GM20000 (cell line): ENCODE measurements at regions not wholly inside any gene's neighbourhood (a gene's known extent, or its start where the extent isn't known, plus 50 kb on each side); places are given as distances from the start of the nearest gene placed in this dataset.

ENCODE experiments used
- DNase-seq: peaks from one replicate; pipeline ENCODE4 v3.0.0; 2012; ENCODE audit warnings: low spot score
- CTCF ChIP-seq: IDR thresholded peaks from 2 replicates; pipeline ENCODE4 v1.5.1; 2012; ENCODE audit warnings: mild to moderate bottlenecking, control low read depth; ENCODE audit errors: extremely low read depth, missing control alignments

- no peak for TF ChIP-seq CTCF
- no peak for DNase-seq
Observed at GRCh38 chr13:80454245-80454644, 113.3 kb upstream of the SPRY2 start.

GRCh38 chr13:80452279-80452678, 111.4 kb upstream of the SPRY2 start:
- TF ChIP-seq CTCF, result no peak
- DNase-seq, result no peak

GRCh38 chr13:80451641-80452040, 110.7 kb upstream of the SPRY2 start:
- no peak for DNase-seq
- TF ChIP-seq CTCF, result no peak

- no peak for TF ChIP-seq CTCF
- DNase-seq, result no peak
Observed at GRCh38 chr13:80450386-80450785, 109.5 kb upstream of the SPRY2 start.

DNA sequence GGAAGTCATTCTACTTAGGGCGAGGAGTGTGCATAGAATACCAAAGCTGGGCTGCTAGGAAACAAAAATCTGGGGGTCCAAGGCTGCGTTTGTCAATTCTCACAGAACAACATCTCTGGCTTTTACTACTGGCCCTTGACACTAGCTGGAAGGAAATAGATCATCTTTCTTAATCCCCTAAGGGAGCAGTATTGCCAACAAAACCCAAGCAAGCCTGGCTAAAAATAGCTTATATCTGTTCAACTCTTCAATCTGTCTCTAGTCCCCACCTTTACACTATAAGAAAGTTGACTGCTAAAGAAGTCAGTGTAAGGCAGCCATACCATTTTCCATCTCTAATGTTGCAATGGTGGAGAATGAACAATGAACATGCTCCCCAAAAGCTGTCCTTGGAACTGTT, 107.8 kb upstream of the SPRY2 start:
- DNase-seq, result no peak
- no peak for TF ChIP-seq CTCF

DNA sequence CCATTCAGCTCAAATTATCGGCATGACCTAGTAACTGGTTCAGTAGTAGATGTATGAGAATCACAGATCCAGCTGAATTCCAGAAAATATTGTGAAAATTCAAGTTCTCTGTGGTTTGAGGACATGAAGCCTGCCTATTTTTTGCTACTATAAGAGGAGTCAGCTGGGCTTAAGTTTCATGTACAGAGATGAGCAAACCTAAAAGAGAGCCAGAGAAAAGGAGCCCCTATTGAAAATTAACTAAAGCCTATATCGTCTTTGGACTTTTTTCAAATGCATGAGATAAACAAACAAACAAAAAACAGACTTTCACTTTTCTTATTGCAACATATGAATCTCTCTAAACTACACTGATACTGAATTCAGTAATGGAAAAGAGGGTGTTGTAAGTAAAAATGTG, 106.8 kb upstream of the SPRY2 start:
- TF ChIP-seq CTCF, result no peak
- DNase-seq, result no peak

- no peak for TF ChIP-seq CTCF
- DNase-seq, result no peak
Observed at GRCh38 chr13:80444240-80445015, 103.5 kb upstream of the SPRY2 start.
